NCI-H82 (cell line): ENCODE measurements at regions not wholly inside any gene's neighbourhood (a gene's known extent, or its start where the extent isn't known, plus 50 kb on each side); places are given as distances from the start of the nearest gene placed in this dataset.
"Not testable (repeated sequence)": the region's sequence is repeated elsewhere in the genome, so short reads cannot be mapped to it uniquely, and the experiment has no call there.

ENCODE experiments used
- DNase-seq: peaks from one replicate; lab custom pipeline; 2025; lab: John Stamatoyannopoulos, UW

DNA sequence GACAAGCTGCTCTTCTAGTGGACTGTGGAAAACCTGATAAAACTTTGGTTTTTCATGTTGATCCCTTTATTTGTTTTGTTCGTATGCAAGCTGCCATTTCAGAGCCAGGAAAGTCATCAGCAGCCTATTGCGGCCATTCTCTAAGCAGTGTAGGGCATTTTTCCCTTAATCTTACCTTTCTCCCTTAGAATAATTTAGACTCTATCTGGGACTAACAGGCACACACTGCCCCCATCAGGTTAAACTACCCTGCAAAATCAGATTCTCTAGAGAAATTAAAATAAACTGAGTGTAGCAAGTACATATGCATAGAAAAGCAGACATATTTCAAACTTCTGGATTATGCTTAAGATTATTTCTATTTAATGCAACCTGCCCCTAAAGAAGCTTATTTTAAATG, 347.5 kb downstream of the METTL4 start:
- DNase-seq: peak; percentile 91

DNA sequence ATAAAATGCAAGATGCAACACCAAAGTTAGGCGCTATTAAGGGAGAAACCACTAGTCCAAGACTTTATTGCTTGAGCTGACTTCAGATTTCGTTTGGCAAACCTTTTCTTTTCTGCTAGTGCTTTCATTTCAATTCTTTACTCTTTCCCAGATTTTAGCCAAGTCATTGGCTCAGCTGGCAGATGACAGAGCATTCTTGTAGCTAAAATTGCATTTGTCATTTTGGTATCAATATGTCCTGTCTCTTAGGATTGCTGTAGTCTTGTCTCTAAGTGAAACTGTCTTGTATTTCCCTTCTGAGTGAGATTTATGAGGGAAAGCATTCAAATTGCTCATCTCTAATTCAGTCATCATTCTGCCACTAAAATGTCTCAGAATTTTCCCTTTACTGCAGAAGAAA, 335.1 kb downstream of the METTL4 start:
- DNase-seq: no peak

DNA sequence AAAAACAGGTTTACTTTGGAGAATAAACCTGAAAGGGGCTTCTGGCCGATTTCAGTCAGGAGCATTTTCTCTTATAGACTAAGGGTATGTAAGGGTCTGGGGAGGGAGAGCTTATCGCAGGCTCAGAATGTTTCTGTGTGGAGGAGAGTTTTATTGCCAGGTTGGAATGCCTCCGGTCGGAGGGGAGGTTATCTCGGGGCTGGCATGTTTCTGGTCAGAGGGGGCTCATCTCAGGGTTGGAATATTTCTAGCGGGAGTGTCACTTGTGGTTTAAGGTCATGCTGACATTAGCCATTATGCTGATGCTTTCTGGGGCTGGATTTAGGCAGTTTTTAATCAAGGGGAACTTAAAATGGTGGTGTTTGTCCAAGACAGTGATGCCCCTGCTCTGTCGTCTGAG, 333.6 kb downstream of the METTL4 start:
- no peak for DNase-seq

DNA sequence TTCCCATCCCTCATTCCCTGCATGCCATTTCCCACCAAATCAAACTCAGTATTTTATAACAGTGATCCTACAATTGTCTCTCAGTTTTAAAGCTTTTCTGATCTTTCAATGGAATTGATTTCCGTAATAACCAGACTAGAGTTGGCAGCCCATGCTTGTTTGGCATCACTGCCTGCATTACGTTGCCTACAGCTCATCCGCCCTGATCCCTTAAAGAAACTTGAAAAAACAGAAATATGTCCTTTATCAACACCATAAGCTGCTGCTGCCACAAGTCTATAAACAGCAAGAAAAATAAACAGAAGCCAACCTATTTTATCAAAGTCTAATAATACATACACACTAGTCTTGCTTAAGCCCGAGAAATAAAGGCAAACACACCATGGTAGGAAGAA, 331.0 kb downstream of the METTL4 start:
- DNase-seq: no peak

DNA sequence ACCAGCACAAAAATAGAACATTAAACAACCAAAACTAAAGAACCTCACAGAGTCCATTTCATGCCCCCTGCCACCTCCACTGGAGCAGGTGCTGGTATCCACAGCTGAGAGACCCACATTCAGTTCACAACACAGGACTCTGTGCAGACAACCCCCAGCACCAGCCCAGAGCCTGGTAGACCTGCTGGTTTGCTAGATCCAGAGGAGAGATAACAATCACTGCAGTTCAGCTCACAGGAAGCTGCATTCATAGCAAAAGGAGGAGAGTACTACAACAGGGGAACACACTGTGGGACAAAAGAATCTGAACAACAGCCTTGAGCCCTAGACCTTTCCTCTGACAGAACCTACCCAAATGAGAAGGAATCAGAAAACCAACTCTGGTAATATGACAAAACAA, 326.7 kb downstream of the METTL4 start:
- DNase-seq: no peak

DNA sequence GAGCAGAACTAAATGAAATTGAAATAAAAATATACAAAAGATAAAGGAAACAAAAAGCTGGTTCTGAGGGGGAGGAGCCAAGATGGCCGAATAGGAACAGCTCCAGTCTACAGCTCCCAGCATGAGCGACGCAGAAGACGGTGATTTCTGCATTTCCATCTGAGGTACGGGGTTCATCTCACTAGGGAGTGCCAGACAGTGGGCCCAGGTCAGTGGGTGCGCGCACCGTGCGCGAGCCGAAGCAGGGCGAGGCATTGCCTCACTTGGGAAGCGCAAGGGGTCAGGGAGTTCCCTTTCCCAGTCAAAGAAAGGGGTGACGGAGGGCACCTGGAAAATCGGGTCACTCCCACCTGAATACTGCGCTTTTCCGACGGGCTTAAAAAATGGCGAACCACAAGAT, 324.2 kb downstream of the METTL4 start:
- not testable (repeated sequence) for DNase-seq

DNA sequence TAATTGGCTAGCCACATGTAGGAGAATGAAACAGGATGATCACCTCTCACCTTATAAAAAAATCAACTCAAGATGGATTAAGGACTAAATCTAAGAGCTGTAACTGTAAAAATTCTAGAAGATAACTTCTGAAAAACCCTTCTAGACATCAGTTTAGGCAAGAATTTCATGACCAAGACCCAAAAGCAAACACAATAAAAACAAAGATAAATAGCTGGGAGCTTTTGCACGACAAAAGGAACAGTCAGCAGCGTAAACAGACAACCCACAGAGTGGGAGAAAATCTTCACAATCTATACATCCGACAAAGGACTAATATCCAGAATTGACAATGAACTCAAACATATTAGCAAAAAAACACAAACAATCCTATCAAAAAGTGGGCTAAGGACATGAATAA, 316.3 kb downstream of the METTL4 start:
- no peak for DNase-seq

DNA sequence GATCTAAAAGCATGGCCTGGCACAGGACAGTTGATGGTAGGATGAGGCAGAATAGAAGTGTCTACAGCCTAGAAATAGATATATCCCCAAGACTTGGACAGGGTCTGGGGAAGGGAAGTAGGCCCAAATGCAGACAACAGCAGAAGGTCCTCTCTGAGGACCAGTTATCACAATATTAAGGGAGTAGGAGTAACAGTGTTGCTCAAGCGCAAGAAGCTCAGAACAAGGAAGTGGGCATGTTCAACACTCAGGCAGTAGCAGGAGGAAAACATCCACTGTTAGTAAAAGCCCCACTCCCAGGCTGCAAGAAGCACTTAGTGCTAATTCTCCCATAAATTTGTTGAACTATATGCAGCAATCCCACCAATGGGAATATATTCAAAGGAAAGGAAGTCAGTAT, 314.7 kb downstream of the METTL4 start:
- DNase-seq: no peak

DNA sequence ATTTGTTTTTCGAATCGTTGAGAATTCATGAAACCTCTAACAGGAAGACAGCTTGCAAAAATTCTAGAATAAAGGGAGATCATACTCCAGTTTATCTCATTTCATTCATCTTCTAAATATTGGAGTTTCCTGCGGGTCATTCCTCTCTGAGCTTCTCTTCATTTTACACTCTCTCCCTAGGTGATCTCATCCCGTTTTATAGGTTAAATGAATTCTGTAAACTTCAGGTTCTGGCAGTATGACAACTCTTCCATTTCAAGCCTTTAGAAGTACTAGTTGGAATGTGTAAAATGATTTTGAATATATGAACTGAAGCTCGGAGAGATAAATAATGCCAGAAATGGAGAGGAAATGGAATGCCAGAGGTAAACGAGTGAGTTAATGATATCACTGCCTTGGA, 312.4 kb downstream of the METTL4 start:
- DNase-seq: no peak

DNA sequence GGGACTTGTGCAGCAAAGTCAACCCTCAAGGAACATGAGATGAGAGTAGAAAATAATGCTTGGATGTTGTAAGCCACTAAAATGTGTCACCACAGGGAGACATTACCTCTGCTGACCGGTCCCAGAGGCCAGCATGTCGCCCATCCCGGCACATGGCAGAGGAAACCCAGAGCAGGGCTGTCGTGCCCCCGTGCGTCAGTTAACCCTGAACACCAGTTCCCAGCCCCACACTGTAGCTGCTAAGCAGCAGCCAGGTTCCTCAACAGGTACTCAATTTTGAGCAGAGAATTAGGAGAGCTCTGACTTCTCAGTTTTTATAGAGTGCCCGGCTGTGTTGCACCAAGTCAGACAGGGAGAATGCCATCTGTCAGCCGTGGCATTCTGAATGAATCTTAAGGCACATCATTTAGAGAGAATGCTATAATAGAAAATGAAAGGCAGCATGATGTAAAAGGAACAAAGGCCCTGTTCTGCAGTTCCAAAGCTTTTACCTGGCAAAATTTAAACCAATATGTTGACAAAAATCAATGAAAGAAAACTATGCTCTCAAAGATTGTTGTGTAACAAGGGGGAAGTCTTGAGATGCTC, 307.9 kb downstream of the METTL4 start:
- no peak for DNase-seq

DNA sequence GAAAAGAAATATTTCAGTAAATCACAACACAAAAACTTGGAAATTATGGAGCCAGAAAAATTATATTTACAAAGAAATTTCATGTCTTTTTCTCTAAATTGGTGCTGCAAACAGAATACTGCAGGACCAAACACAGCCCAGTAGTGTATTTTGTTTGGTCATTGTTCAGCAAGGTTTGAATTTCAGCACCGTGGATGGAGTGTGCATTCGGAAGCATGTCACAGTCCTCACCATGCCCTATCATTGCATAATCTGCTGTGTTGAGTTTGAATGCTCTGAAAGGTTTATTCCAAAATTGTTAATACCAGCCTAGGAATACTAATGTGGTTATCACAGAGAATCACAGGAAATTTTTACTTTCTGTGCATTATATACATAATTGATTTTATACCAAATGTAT, 296.7 kb downstream of the METTL4 start:
- no peak for DNase-seq

DNA sequence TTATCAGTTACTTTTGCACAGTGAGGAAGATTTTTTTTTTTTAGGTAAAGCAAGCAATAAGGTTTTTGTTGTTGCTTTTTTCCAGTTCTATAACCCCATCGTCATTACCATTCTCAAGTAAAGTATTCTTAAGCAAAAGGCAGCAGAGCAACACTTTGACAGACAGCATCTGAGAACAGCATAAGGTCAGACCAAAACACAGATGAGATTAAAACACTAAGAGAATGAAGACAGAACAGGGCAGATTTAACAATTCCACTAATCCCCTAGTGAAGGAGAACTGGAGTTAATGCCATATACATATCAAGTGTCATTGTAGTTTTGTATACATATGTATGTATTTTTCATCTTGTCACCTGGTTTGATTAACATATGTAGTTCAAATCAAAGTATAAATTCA, 290.2 kb downstream of the METTL4 start:
- peak; percentile 78 for DNase-seq

DNA sequence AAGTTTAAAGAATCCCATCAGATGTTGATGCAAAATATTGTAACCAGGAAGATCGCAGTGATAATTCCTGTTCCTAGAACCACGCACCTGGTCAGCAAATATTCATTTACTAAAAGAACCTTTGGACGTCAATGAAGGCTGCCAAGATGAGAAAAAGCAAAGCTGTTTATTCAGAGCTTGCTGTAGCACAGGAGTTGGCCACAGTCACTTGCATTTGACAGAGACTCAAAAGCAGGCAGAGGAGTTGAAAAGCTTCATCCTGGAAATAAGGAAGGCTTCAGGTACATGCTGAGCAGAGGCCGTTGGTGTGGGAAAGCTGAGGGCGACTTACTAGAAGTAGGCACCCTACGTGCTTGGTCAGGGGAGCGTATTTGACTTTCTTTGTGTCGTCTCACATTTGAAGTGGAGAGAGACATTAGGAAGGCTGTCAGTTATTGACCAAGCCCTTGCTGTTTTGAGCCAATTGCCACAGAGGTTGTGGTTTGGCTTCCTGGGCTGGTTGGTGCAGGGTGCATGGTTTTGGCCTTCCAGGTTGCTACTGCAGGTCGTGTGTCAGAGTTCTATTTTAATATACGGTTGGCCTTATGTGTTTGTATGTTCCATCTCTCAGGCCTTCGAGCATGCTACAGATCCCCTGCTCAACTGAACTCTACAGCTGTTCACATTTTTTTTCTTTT, 289.6 kb downstream of the METTL4 start:
- DNase-seq: peak; percentile 25

DNA sequence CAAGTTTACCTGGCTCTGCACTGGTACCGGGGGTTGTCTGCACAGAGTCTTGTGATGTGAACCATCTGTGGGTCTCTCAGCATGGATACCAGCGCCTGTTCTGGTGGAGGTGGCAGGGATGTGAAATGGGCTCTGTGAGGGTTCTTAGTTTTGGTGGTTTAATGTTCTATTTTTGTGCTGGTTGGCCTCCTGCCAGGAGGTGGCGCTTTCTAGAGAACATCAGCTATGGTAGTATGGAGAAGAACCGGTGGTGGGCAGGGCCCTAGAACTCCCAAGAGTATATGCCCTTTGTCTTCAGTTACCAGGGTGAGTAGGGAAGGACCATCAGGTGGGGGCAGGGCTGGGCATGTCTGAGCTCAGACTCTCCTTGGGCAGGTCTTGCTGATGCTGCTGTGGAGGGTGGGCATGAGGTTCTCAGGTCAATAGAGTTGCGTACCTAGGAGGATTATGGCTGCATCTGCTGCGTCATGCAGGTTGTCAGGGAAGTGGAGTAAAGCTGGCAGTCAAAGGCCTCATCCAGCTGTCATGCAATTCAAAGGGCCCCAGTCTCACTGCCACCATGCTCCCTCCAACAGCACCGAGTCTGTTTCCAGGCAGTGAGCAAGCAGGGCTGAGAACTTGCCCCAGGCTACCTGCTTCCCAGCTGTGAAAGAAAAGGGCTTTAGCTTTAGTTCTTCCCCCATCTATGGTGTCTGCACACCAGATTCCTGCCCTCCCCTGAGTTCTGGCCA, 278.0 kb downstream of the METTL4 start:
- DNase-seq: no peak

DNA sequence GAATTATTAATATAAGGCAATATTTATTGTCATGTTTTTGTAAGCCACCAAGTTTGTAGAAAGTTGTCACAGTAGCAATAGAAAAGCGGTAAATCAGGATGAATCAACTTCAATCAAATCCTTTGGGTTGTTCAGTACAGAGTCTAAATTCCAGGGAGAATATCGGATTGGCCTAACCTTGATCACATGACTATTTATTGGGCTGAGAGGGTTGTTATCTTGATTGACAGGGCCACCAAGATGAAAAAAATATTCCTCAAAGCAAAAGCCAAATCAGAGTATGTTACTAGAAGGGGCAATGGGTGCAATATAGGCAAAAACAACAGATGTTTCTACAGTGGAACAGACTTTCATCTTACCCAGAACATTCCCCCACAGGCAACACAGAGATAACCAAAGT, 270.0 kb downstream of the METTL4 start:
- DNase-seq: no peak

DNA sequence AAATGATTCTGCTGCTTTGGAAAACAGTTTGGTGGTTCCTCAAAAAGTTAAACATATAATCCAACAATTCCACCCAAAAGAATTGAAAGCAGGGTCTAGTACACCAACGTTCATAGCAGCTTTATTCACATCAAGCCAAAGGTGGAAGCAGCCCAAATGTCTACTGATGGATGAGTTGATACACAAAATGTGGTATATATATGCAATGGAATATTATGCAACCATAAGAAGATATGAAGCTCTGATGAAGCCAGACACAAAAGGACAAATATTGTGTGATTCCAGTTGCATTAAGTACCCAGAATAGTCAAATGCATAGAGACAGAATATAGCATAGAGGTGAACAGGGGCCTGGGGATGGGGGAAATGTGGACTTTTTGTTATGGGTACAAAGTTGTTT, 269.3 kb downstream of the METTL4 start:
- no peak for DNase-seq

DNA sequence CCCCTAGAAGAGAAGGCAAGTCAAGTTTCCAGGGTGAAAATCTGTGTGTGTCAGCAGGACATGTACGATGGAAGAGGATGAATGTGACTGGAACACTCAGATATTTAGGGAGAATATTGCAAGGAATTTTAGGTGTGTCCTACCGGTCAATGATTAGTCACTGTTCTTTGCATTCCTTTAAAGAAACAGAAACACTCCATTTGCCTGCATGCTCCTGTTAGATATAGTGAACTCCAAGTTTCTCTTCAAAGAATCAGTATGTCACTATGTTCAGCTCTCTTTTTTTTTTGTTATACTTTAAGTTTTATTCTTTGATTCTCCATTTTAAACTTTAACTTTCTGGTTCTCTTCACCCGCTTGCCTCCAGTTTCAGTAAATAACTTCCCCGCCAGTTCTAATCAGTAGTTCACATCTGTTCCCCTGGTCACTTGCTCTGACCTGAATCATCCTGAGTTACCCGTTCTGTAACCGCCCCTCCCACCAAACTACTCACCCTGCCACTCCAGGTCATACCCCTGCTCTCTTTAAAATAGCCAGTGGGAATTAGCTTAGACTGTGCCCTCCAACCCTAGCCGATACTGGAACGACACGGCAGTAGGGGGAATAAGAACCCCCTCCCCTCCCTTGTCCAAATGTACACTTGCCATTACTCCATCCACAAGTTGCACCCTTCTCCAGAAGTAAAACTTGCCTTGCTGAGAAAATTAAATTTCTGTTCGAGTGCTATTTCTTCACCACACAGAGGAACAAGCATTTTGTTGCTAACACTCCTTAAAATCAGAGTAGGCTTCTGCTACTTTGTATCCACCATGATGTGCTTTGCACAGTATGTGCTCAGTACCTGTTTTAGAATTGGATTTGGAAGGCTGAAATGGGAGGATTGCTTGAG, 268.4 kb downstream of the METTL4 start:
- DNase-seq: no peak

DNA sequence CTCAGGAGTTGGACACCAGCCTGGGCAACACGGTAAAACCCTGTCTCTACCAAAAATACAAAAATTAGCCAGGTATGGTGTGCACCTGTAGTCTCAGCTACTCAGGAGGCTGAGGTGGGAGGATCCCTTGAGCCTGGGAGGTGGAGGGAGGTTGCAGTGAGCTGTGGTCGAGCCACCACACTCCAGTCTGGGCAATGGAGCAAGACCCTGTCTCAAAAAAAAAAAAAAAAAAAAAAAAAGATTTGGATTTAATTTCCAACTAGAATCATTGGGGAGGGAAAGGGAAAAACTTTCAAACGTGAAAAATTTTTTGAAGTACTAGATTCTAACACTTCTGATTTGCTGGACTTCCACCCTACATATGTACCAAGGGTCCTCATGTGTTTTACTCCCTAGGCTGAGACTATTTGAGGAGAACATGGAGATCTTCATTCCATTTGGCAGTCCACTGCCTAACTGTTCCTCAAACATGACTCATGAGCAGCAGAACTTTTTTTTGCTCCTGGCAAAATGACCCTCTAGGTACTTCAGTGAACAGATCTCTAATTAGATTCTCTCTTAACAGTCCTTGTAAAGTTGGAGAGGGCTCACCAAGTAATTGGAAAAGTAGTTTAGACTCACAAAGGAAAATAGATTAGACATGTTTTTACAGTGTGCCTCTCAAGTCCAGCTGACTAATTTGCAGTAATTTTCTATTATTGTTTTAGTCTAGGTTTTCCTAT, 267.6 kb downstream of the METTL4 start:
- DNase-seq: no peak

DNA sequence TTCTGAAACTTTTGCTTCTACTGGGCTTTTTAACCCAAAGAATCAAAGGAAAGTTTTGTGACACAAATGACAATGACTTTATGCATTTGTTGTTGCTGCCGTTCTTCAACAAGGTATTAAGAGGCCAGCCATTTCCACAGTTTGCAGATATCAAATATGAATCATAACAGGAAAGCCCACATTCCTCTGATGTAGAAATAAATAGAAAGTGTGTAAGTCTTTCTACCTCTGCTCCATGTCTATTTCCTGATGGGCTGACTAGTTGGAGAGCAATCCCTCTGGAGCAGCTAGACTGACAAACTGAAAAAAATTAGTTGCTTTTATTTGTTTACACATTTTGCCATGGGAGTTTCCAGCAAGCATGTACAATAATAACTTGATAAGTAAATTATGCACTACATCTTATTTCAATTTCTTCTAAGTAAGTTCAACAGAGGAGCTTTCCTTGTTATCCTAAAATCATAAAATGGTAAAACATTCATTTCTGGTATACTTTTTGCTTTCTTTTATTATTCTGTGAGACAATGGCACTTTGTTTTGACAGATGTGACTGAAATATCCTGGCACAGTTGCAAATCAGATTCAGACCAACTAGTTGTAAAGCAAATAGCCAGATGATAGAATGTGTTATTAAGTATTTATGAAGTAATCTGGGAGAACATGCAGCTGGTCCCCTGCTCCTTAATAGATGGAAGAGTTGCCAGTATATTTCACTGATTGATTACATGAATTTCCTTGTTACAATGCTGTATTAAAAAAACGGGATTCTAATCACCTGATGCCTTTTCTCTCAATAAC, 266.7 kb downstream of the METTL4 start:
- peak; percentile 28 for DNase-seq

DNA sequence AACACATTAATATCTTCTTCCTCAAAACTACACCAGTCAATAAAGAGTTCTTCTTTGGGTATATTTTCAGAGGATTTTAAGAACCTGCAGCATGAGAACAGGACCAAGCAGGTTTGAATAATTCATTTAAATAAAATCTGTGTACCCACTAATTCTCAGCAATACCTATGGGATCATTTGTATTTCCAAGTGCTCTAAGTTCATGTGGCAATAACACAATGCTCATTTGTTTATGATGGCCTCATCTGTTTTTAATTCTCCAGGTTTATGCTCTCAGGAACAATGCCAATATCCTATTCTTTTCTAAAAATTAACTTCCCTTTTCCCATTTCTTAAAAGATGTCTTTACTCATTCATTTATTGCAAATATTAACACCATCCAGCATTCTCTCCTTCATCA, 264.7 kb downstream of the METTL4 start:
- DNase-seq: no peak

DNA sequence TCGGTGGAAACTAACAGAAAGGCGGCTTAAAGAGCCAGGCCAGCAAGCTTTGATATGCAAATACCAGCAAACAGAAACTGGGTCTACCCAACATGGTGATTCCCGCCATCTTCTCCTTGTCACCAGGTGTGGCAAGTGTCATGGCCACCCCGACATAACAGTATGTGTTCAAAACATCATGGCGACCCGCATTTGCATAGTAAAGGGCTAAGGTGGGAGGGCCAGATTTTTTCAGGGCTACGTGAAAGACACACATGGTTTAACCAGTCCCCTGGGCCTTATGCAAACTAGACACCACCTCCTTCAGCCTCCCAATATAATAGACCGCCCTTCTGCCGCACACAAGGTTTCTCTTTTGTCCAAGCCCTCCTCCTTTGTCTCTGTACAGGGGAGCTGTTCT, 260.4 kb downstream of the METTL4 start:
- no peak for DNase-seq
